B cell (primary cell): ENCODE measurements at regions not wholly inside any gene's neighbourhood (a gene's known extent, or its start where the extent isn't known, plus 50 kb on each side); places are given as distances from the start of the nearest gene placed in this dataset.

Experiments
- ATAC-seq: fragments of 200-7000 bp; cut with Tn5 transposase; one replicate; pipeline ENCODE4 v1.10.0; 2021; ENCODE audit warnings: low read depth, mild to moderate bottlenecking, moderate number of reproducible peaks, moderate library complexity
- CTCF ChIA-PET: fragments of 350-600 bp; sonication (Branson Sonifier 250); formaldehyde crosslinking; loops from one replicate; lab custom pipeline; 2021; ENCODE audit warnings: antibody characterized with exemption, inconsistent platforms; lab: Charles Lee
- POLR2A ChIA-PET: fragments of 350-600 bp; sonication (Branson Sonifier 250); formaldehyde crosslinking; loops from one replicate; lab custom pipeline; 2021; ENCODE audit warnings: antibody characterized with exemption; lab: Charles Lee
- DNase-seq: peaks from one replicate; pipeline ENCODE4 v3.0.0; 2013
- H2AFZ ChIP-seq: 2 replicates; pipeline ENCODE4 v1.6.1; 2012; ENCODE audit warnings: mild to moderate bottlenecking, low read depth, low read length; ENCODE audit not compliant: insufficient read depth, poor library complexity, severe bottlenecking
- H3K27ac ChIP-seq, 2 donors: 1 replicate in 1 of 2; 2 replicates in 1 of 2; pipeline ENCODE4 v1.5.1; 2012 to 2013; ENCODE audit warnings: low read length in 2 of 2, mild to moderate bottlenecking in 2 of 2, moderate library complexity in 1 of 2
- H3K27me3 ChIP-seq, 4 experiments: fragments of 200-600 bp in 1 of 4; sonication (generic) in 1 of 4; replicated peaks in 1 of 4; 1 replicate in 2 of 4; 2 replicates in 2 of 4; pipeline versions ENCODE4 v1.6.1 to v1.7.0; 2013 to 2016; ENCODE audit warnings: low read length in 3 of 4, mild to moderate bottlenecking in 2 of 4, mixed read lengths in 1 of 4, moderate library complexity in 1 of 4; ENCODE audit not compliant: insufficient read depth in 4 of 4, control insufficient read depth in 3 of 4; ENCODE audit errors: control extremely low read depth in 1 of 4
- H3K36me3 ChIP-seq, 2 experiments: replicated peaks in 1 of 2; 1 replicate in 1 of 2; 2 replicates in 1 of 2; pipeline versions ENCODE4 v1.6.1 to v1.7.1; 2013; ENCODE audit warnings: low read length in 1 of 2; ENCODE audit not compliant: insufficient read depth in 2 of 2, control insufficient read depth in 1 of 2; ENCODE audit errors: control extremely low read depth in 1 of 2, extremely low read depth in 1 of 2
- H3K4me1 ChIP-seq, 2 donors: fragments of 200-600 bp in 1 of 2; sonication (generic) in 1 of 2; 1 replicate in 1 of 2; 2 replicates in 1 of 2; pipeline versions ENCODE4 v1.5.1 to v1.6.1; 2013 to 2017; ENCODE audit warnings: low read length in 2 of 2; ENCODE audit not compliant: control insufficient read depth in 2 of 2, insufficient read depth in 2 of 2
- H3K4me2 ChIP-seq: replicated peaks from 2 replicates; pipeline ENCODE3; 2012; ENCODE audit warnings: mild to moderate bottlenecking, low read depth, low read length; ENCODE audit not compliant: poor library complexity, severe bottlenecking
- H3K4me3 ChIP-seq, 5 experiments: fragments of 200-600 bp in 1 of 5; sonication (generic) in 1 of 5; 1 replicate in 3 of 5; 2 replicates in 2 of 5; pipeline versions ENCODE4 v1.5.1 to v1.7.0; 2011 to 2016; ENCODE audit warnings: low read length in 4 of 5, mild to moderate bottlenecking in 4 of 5, low read depth in 2 of 5, control low read depth in 1 of 5, moderate library complexity in 1 of 5; ENCODE audit not compliant: insufficient read depth in 1 of 5; ENCODE audit errors: control extremely low read depth in 1 of 5, extremely low read depth in 1 of 5
- H3K79me2 ChIP-seq: fragments of 200-600 bp; sonication (generic); one replicate; pipeline ENCODE4 v1.6.0; 2016; ENCODE audit warnings: low read length; ENCODE audit not compliant: control insufficient read depth, insufficient read depth
- H3K9ac ChIP-seq: fragments of 200-600 bp; sonication (generic); 2 replicates; pipeline ENCODE4 v1.6.1; 2017; ENCODE audit warnings: mild to moderate bottlenecking, low read length, moderate library complexity
- H3K9me3 ChIP-seq, 3 donors: one replicate each; pipeline versions ENCODE4 v1.6.1 to v1.7.1; 2013; ENCODE audit warnings: low read length in 2 of 3; ENCODE audit not compliant: control insufficient read depth in 2 of 3, insufficient read depth in 1 of 3; ENCODE audit errors: control extremely low read depth in 1 of 3
- H4K20me1 ChIP-seq: 2 replicates; pipeline ENCODE4 v1.6.0; 2012; ENCODE audit warnings: mild to moderate bottlenecking, low read length; ENCODE audit not compliant: insufficient read depth, control insufficient read depth, poor library complexity, severe bottlenecking
- H3K27ac Mint-ChIP-seq: one replicate; pipeline ENCODE4 v1.8.0; 2021; ENCODE audit warnings: mixed read lengths
- H3K27me3 Mint-ChIP-seq: one replicate; pipeline ENCODE4 v1.8.0; 2021; ENCODE audit warnings: mixed read lengths
- H3K4me1 Mint-ChIP-seq: one replicate; pipeline ENCODE4 v1.8.0; 2021; ENCODE audit warnings: mixed read lengths
- H3K4me3 Mint-ChIP-seq: one replicate; pipeline ENCODE4 v1.8.0; 2021; ENCODE audit warnings: mixed read lengths
- H3K9me3 Mint-ChIP-seq: one replicate; pipeline ENCODE4 v1.8.0; 2022; ENCODE audit warnings: mixed read lengths; ENCODE audit not compliant: insufficient read depth
- CTCF ChIP-seq: fragments of 200-600 bp; IDR thresholded peaks from one replicate; pipeline ENCODE4 v1.8.0; 2022; ENCODE audit warnings: antibody characterized with exemption, mild to moderate bottlenecking
- EZH2 ChIP-seq: IDR thresholded peaks from 2 replicates; pipeline ENCODE4 v1.6.1; 2012; ENCODE audit warnings: borderline replicate concordance, low read depth, mild to moderate bottlenecking, moderate library complexity, low read length; ENCODE audit not compliant: insufficient read depth, poor library complexity, severe bottlenecking
- WGBS: methylation state at CpG from one replicate; pipeline ENCODE4 v1.1.5; 2013; ENCODE audit warnings: missing lambda C conversion rate; ENCODE audit not compliant: insufficient coverage; 5-methylcytosine and 5-hydroxymethylcytosine counted together
- intact Hi-C: fragments of 100-400 bp; cut with micrococcal nuclease; formaldehyde crosslinking; loops from one replicate; pipeline ENCODE4 v1.10.0; 2022

GRCh38 chr2:117614296-117614695 lies 200.2 kb upstream of the DDX18 start:
- DNase-seq, result no peak
- H3K4me3 Mint-ChIP-seq, result no peak overlapping the region

DNA sequence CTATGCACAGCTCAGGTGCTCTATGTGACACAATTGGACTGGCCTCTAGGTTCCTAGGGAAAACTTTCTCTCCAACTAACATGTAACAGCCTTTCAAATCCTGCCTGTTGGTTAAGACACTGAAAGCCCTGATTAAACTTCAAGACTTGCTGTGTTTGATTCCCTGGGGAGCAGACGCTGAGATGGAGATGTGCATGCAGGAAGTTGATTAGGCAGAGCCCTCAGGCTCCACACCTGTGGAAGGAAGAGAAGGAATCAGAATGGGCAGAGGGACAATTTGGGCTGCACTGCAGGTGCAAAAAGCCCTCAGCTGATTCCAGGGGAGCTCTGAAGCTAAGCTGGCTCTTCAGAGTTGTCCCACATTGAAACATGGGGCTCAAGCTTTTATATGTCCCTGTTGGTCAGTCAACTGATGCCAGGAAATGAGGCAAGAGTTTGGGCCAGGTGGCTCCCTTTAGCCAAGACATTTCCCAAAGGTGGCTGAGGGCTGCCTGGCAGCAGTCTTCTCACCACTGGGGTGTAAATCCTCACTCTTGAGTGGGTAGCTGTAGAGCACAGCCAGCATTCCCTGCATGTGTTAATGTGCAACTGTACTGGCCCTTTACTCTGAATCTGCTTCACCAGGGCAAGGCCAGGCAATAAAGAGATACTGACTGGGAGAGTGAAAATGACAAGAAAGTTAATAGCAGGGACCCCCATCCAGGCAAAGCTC lies 199.5 kb upstream of the DDX18 start:
- H3K4me3 Mint-ChIP-seq, result no peak overlapping the region
- H3K4me3 ChIP-seq, result no peak overlapping the region
- H3K9ac ChIP-seq, result no peak overlapping the region
- H2AFZ ChIP-seq, result no peak overlapping the region
- H4K20me1 ChIP-seq, result no peaks in the 10 kb centered on the region
- H3K36me3 ChIP-seq, result no peaks in the 10 kb centered on the region
- H3K27ac ChIP-seq, result no peak overlapping the region
- no peaks in the 10 kb centered on the region for H3K9me3 Mint-ChIP-seq
- POLR2A ChIA-PET, result no interaction called here
- CTCF ChIA-PET, result no interaction called here
- H3K4me1 Mint-ChIP-seq, result no peaks in the 10 kb centered on the region
- DNase-seq (no peak), ATAC-seq (no peak)
- no peaks in the 10 kb centered on the region for H3K79me2 ChIP-seq
- no peaks in the 10 kb centered on the region for H3K4me1 ChIP-seq
- intact Hi-C loops, result no loop called here
- no peak overlapping the region for H3K27ac Mint-ChIP-seq
- H3K9me3 ChIP-seq, result no peaks in the 10 kb centered on the region
- H3K27me3 Mint-ChIP-seq, result no peaks in the 10 kb centered on the region
- TF ChIP-seq EZH2 (no peak), CTCF (no peak)
- H3K4me2 ChIP-seq, result no peak overlapping the region
- WGBS, result 67% methylated on average over 1 of the region's 1 CpG
- H3K27me3 ChIP-seq, result no peaks in the 10 kb centered on the region

More at GRCh38 chr2:117614296-117614695, 200.2 kb upstream of the DDX18 start:
- ChIA-PET CTCF (no interaction called here), POLR2A (no interaction called here)
- H3K4me1 Mint-ChIP-seq, result no peaks in the 10 kb centered on the region
- H3K36me3 ChIP-seq, result no peaks in the 10 kb centered on the region
- no peak overlapping the region for H3K4me3 ChIP-seq
- H3K27me3 ChIP-seq, result no peaks in the 10 kb centered on the region
- no peak for ATAC-seq
- no peaks in the 10 kb centered on the region for H3K9me3 Mint-ChIP-seq
- 94% methylated on average over 5 of the region's 5 CpGs for WGBS
- no peaks in the 10 kb centered on the region for H3K79me2 ChIP-seq
- intact Hi-C loops, result no loop called here
- H3K27ac Mint-ChIP-seq, result no peak overlapping the region
- H3K9ac ChIP-seq, result no peak overlapping the region
- no peaks in the 10 kb centered on the region for H3K27me3 Mint-ChIP-seq
- no peaks in the 10 kb centered on the region for H3K4me1 ChIP-seq
- no peak overlapping the region for H3K4me2 ChIP-seq
- no peak for TF ChIP-seq EZH2
- no peak for TF ChIP-seq CTCF
- no peak overlapping the region for H2AFZ ChIP-seq
- no peaks in the 10 kb centered on the region for H3K9me3 ChIP-seq
- no peak overlapping the region for H3K27ac ChIP-seq
- H4K20me1 ChIP-seq, result no peaks in the 10 kb centered on the region
